SH-SY5Y (cell line): ENCODE measurements at regions not wholly inside any gene's neighbourhood (a gene's known extent, or its start where the extent isn't known, plus 50 kb on each side); places are given as distances from the start of the nearest gene placed in this dataset.

Experiments used
- GATA2 ChIP-seq: IDR thresholded peaks from 2 replicates; pipeline ENCODE4 v1.6.1; 2011; ENCODE audit warnings: mild to moderate bottlenecking, low read depth, low read length
- GATA3 ChIP-seq: IDR thresholded peaks from 2 replicates; pipeline ENCODE4 v1.6.1; 2011; ENCODE audit warnings: low read depth, mild to moderate bottlenecking, low read length, moderate library complexity

DNA sequence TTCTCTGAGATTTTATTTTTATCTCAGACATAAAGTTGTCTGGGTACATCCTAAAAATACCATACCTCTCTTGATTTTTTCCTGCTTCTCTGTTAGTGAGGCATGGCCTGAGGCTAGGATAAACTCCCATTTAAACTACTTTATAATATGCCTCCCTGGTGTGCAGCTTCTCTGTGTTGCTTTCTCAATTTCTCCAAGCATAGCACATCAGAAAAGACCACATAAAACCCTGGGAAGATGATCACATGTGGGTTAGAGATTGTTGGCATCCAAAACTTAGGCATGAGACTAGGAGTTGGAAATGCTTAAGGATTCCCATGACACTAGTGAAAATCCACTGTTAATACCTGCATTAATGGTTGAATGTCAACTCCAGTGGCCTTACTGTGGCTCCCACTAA, 254.6 kb downstream of the RND3 start:
- TF ChIP-seq GATA3 = no peak
- no peak for TF ChIP-seq GATA2
